HepG2 (cell line): ENCODE measurements at regions not wholly inside any gene's neighbourhood (a gene's known extent, or its start where the extent isn't known, plus 50 kb on each side); places are given as distances from the start of the nearest gene placed in this dataset.

Experiments
- ELF4 ChIP-seq: sonication (generic); formaldehyde crosslinking; IDR thresholded peaks from 2 replicates; pipeline ENCODE4 v1.5.0; 2020; ENCODE audit warnings: missing genetic modification reagents, mild to moderate bottlenecking, moderate library complexity, borderline replicate concordance
- FOXP1 ChIP-seq, 2 experiments: fragments of 450-650 bp in 1 of 2; IDR thresholded peaks; 2 replicates each; pipeline ENCODE4 v1.6.1; 2017 to 2018; ENCODE audit warnings: antibody characterized with exemption in 1 of 2
- HMG20A ChIP-seq: IDR thresholded peaks from 2 replicates; pipeline ENCODE4 v1.6.1; 2016; ENCODE audit warnings: borderline replicate concordance
- HNF4A ChIP-seq: sonication (generic); formaldehyde crosslinking; IDR thresholded peaks from 2 replicates; pipeline ENCODE4 v1.4.0; 2020; ENCODE audit warnings: missing genetic modification reagents
- KMT2B ChIP-seq: IDR thresholded peaks from 2 replicates; pipeline ENCODE4 v1.6.1; 2016; ENCODE audit warnings: missing genetic modification reagents, missing compliant biosample characterization
- MAZ ChIP-seq, 2 experiments: sonication (generic) in 1 of 2; formaldehyde crosslinking in 1 of 2; IDR thresholded peaks; 2 replicates each; pipeline versions ENCODE4 v1.5.0 to v1.6.1; 2012 to 2020; ENCODE audit warnings: low read depth in 2 of 2, mild to moderate bottlenecking in 2 of 2, borderline replicate concordance in 1 of 2, improper control_type of control experiment in 1 of 2, low read length in 1 of 2, missing genetic modification reagents in 1 of 2, moderate library complexity in 1 of 2
- MLLT10 ChIP-seq: sonication (generic); formaldehyde crosslinking; IDR thresholded peaks from 2 replicates; pipeline ENCODE4 v1.4.0; 2020; ENCODE audit warnings: missing genetic modification reagents
- MTA3 ChIP-seq: sonication (generic); formaldehyde crosslinking; IDR thresholded peaks from 2 replicates; pipeline ENCODE4 v1.4.0; 2020; ENCODE audit warnings: missing genetic modification reagents
- NFKB2 ChIP-seq: sonication (generic); formaldehyde crosslinking; IDR thresholded peaks from 2 replicates; pipeline ENCODE4 v1.4.0; 2020; ENCODE audit warnings: missing genetic modification reagents, borderline replicate concordance
- REPIN1 ChIP-seq: sonication (generic); formaldehyde crosslinking; IDR thresholded peaks from 2 replicates; pipeline ENCODE4 v1.8.0; 2022; ENCODE audit warnings: missing genetic modification reagents, low read depth, mild to moderate bottlenecking, borderline replicate concordance
- SALL2 ChIP-seq: sonication (generic); formaldehyde crosslinking; IDR thresholded peaks from 2 replicates; pipeline ENCODE4 v1.8.1; 2023; ENCODE audit warnings: mild to moderate bottlenecking, missing genetic modification reagents, inconsistent platforms
- SOX5 ChIP-seq: IDR thresholded peaks from 2 replicates; pipeline ENCODE4 v1.6.1; 2016; ENCODE audit warnings: borderline replicate concordance
- TEAD2 ChIP-seq: sonication (generic); formaldehyde crosslinking; IDR thresholded peaks from 2 replicates; pipeline ENCODE4 v1.9.0; 2021; ENCODE audit warnings: missing genetic modification reagents
- ZFP36L2 ChIP-seq: sonication (generic); formaldehyde crosslinking; IDR thresholded peaks from 2 replicates; pipeline ENCODE4 v1.4.0; 2020; ENCODE audit warnings: missing genetic modification reagents
- ZFP82 ChIP-seq: sonication (generic); formaldehyde crosslinking; IDR thresholded peaks from 2 replicates; pipeline ENCODE4 v1.5.1; 2020; ENCODE audit warnings: mild to moderate bottlenecking, missing genetic modification reagents, borderline replicate concordance
- ZFP90 ChIP-seq: sonication (generic); formaldehyde crosslinking; IDR thresholded peaks from 2 replicates; pipeline ENCODE4 v1.8.0; 2022; ENCODE audit warnings: missing genetic modification reagents, mild to moderate bottlenecking, inconsistent platforms, borderline replicate concordance
- ZNF251 ChIP-seq: sonication (generic); formaldehyde crosslinking; IDR thresholded peaks from 2 replicates; pipeline ENCODE4 v1.9.0; 2021; ENCODE audit warnings: mild to moderate bottlenecking, missing genetic modification reagents
- ZNF253 ChIP-seq: sonication (generic); formaldehyde crosslinking; IDR thresholded peaks from 2 replicates; pipeline ENCODE4 v1.8.0; 2022; ENCODE audit warnings: mild to moderate bottlenecking, missing genetic modification reagents, borderline replicate concordance
- ZNF282 ChIP-seq: fragments of 450-650 bp; IDR thresholded peaks from 2 replicates; pipeline ENCODE4 v1.6.1; 2018; ENCODE audit not compliant: partially characterized antibody
- ZNF747 ChIP-seq: sonication (generic); formaldehyde crosslinking; IDR thresholded peaks from 2 replicates; pipeline ENCODE4 v1.8.1; 2023; ENCODE audit warnings: missing genetic modification reagents, mild to moderate bottlenecking, borderline replicate concordance
- ZSCAN9 ChIP-seq: IDR thresholded peaks from 2 replicates; pipeline ENCODE4 v1.6.1; 2016; ENCODE audit warnings: borderline replicate concordance
- TF ChIP-seq, protein P1 (sequence below): sonication (generic); formaldehyde crosslinking; IDR thresholded peaks from 2 replicates; pipeline ENCODE4 v1.8.0; 2023; ENCODE audit warnings: mild to moderate bottlenecking, missing genetic modification reagents
- TF ChIP-seq, protein P2 (sequence below): sonication (generic); formaldehyde crosslinking; IDR thresholded peaks from 2 replicates; pipeline ENCODE4 v1.4.0; 2020; ENCODE audit warnings: missing genetic modification reagents
- TF ChIP-seq, protein P3 (sequence below): sonication (generic); formaldehyde crosslinking; IDR thresholded peaks from 2 replicates; pipeline ENCODE4 v1.8.1; 2023; ENCODE audit warnings: mild to moderate bottlenecking, missing genetic modification reagents
- TF ChIP-seq, protein P4 (sequence below): IDR thresholded peaks from 2 replicates; pipeline ENCODE4 v1.6.1; 2016; ENCODE audit warnings: low read depth, borderline replicate concordance
- TF ChIP-seq, protein P5 (sequence below): sonication (generic); formaldehyde crosslinking; IDR thresholded peaks from 2 replicates; pipeline ENCODE4 v1.5.0; 2020; ENCODE audit warnings: missing genetic modification reagents, mild to moderate bottlenecking, borderline replicate concordance
- TF ChIP-seq, protein P6 (sequence below): IDR thresholded peaks from 2 replicates; pipeline ENCODE4 v1.6.1; 2016; ENCODE audit warnings: missing compliant biosample characterization, missing genetic modification reagents, borderline replicate concordance

DNA sequence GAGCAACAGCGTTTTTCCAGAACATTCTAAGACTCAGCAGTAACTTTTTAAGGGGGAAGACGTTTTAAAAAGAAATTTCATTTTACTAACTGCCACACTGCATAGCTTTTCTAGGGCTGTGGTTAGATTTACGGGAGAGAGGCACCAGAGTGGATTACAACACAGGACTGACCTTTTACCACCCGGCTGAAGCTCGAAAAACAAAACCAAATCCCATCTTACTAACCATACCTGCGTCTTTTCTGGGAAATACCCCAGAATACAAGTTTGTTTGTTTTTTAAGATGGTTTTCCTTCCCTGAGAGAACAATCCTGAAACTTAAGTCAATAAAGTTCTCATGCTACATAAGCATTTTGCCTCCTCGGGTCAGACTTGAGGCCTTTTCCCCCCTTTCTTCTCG is 209.3 kb upstream of the SOX4 start (continued):
- TF ChIP-seq, protein P1, sequence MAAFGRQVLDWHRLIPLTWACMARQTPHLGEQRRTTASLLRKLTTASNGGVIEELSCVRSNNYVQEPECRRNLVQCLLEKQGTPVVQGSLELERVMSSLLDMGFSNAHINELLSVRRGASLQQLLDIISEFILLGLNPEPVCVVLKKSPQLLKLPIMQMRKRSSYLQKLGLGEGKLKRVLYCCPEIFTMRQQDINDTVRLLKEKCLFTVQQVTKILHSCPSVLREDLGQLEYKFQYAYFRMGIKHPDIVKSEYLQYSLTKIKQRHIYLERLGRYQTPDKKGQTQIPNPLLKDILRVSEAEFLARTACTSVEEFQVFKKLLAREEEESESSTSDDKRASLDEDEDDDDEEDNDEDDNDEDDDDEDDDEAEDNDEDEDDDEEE (CRISPR knock-in tag), result no peak
- TF ChIP-seq ZNF282 (no peak), ZFP90 (no peak), KMT2B (no peak), NFKB2 (CRISPR knock-in tag) (no peak), MTA3 (CRISPR knock-in tag) (no peak), HNF4A (CRISPR knock-in tag) (0 out of 2 replicates have a peak, but pooled peaks have one; percentile 12), MAZ (IDR thresholded peaks at IDR 0.05; ENCODE audit: borderline replicate concordance, low read depth, low read length) (no peak), MAZ (CRISPR knock-in tag; IDR thresholded peaks at IDR 0.05; ENCODE audit: low read depth) (no peak), REPIN1 (CRISPR knock-in tag) (no peak), FOXP1 (IDR thresholded peaks at IDR 0.05) (no peak), FOXP1 (CRISPR knock-in tag; IDR thresholded peaks at IDR 0.05) (no peak), TEAD2 (CRISPR knock-in tag) (no peak), ZNF747 (no peak), ZFP36L2 (CRISPR knock-in tag) (no peak), ZSCAN9 (CRISPR knock-in tag) (no peak), ELF4 (CRISPR knock-in tag) (no peak), MLLT10 (CRISPR knock-in tag) (no peak), HMG20A (CRISPR knock-in tag) (peak; percentile 65; the same call in 1 of the 2 replicates), SOX5 (CRISPR knock-in tag) (0 out of 2 replicates have a peak, but pooled peaks have one; percentile 5), ZNF253 (CRISPR knock-in tag) (no peak), ZNF251 (CRISPR knock-in tag) (no peak), ZFP82 (CRISPR knock-in tag) (no peak), SALL2 (CRISPR knock-in tag) (no peak)
- TF ChIP-seq, protein P2, sequence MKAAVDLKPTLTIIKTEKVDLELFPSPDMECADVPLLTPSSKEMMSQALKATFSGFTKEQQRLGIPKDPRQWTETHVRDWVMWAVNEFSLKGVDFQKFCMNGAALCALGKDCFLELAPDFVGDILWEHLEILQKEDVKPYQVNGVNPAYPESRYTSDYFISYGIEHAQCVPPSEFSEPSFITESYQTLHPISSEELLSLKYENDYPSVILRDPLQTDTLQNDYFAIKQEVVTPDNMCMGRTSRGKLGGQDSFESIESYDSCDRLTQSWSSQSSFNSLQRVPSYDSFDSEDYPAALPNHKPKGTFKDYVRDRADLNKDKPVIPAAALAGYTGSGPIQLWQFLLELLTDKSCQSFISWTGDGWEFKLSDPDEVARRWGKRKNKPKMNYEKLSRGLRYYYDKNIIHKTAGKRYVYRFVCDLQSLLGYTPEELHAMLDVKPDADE (CRISPR knock-in tag), result no peak
- TF ChIP-seq, protein P3, sequence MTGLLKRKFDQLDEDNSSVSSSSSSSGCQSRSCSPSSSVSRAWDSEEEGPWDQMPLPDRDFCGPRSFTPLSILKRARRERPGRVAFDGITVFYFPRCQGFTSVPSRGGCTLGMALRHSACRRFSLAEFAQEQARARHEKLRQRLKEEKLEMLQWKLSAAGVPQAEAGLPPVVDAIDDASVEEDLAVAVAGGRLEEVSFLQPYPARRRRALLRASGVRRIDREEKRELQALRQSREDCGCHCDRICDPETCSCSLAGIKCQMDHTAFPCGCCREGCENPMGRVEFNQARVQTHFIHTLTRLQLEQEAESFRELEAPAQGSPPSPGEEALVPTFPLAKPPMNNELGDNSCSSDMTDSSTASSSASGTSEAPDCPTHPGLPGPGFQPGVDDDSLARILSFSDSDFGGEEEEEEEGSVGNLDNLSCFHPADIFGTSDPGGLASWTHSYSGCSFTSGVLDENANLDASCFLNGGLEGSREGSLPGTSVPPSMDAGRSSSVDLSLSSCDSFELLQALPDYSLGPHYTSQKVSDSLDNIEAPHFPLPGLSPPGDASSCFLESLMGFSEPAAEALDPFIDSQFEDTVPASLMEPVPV (CRISPR knock-in tag), result no peak
- TF ChIP-seq, protein P4, sequence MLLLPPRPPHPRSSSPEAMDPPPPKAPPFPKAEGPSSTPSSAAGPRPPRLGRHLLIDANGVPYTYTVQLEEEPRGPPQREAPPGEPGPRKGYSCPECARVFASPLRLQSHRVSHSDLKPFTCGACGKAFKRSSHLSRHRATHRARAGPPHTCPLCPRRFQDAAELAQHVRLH (CRISPR knock-in tag), result no peak
- TF ChIP-seq, protein P5, sequence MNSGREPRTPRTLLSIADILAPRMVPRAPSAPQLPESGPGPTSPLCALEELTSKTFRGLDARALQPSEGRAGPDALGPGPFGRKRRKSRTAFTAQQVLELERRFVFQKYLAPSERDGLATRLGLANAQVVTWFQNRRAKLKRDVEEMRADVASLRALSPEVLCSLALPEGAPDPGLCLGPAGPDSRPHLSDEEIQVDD (CRISPR knock-in tag), result no peak
- TF ChIP-seq, protein P6, sequence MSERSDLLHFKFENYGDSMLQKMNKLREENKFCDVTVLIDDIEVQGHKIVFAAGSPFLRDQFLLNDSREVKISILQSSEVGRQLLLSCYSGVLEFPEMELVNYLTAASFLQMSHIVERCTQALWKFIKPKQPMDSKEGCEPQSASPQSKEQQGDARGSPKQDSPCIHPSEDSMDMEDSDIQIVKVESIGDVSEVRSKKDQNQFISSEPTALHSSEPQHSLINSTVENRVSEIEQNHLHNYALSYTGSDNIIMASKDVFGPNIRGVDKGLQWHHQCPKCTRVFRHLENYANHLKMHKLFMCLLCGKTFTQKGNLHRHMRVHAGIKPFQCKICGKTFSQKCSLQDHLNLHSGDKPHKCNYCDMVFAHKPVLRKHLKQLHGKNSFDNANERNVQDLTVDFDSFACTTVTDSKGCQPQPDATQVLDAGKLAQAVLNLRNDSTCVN, result no peak
